ENCODE measurements at regions not wholly inside any gene's neighbourhood (a gene's known extent, or its start where the extent isn't known, plus 50 kb on each side); places are given as distances from the start of the nearest gene placed in this dataset.

- DNase-seq (ENCODE audit: low read depth): no peak
These were observed 135.8 kb upstream of the OSR1 start for GRCh38 chr2:19494241-19494640.

GRCh38 chr2:19491796-19492195 lies 133.4 kb upstream of the OSR1 start:
- no peak for DNase-seq (ENCODE audit: low read depth)
- TF ChIP-seq CTCF (conservative IDR thresholded peaks at IDR 0.05; ENCODE audit: low read depth, low read length): no peak
- H3K4me3 ChIP-seq (ENCODE audit: low read depth, low read length): no peak overlapping the region

More at GRCh38 chr2:19494241-19494640, 135.8 kb upstream of the OSR1 start:
- TF ChIP-seq CTCF (conservative IDR thresholded peaks at IDR 0.05; ENCODE audit: low read depth, low read length): no peak
- no peak overlapping the region for H3K4me3 ChIP-seq (ENCODE audit: low read depth, low read length)

GRCh38 chr2:19490846-19491435 lies 132.5 kb upstream of the OSR1 start:
- no peak overlapping the region for H3K4me3 ChIP-seq (ENCODE audit: low read depth, low read length)
- no peak for TF ChIP-seq CTCF (conservative IDR thresholded peaks at IDR 0.05; ENCODE audit: low read depth, low read length)
- no peak for DNase-seq (ENCODE audit: low read depth)

GRCh38 chr2:19488009-19488691 lies 129.7 kb upstream of the OSR1 start:
- no peak for TF ChIP-seq CTCF (conservative IDR thresholded peaks at IDR 0.05; ENCODE audit: low read depth, low read length)
- DNase-seq (ENCODE audit: low read depth): peak; percentile 60
- no peak overlapping the region for H3K4me3 ChIP-seq (ENCODE audit: low read depth, low read length)

- TF ChIP-seq CTCF (conservative IDR thresholded peaks at IDR 0.05; ENCODE audit: low read depth, low read length): no peak
- no peak overlapping the region for H3K4me3 ChIP-seq (ENCODE audit: low read depth, low read length)
These were observed 126.3 kb upstream of the OSR1 start for GRCh38 chr2:19484736-19485135.

GRCh38 chr2:19480673-19481072 lies 122.2 kb upstream of the OSR1 start:
- H3K4me3 ChIP-seq (ENCODE audit: low read depth, low read length): no peak overlapping the region
- TF ChIP-seq CTCF (conservative IDR thresholded peaks at IDR 0.05; ENCODE audit: low read depth, low read length): no peak
- no peak for DNase-seq (ENCODE audit: low read depth)

More at GRCh38 chr2:19484736-19485135, 126.3 kb upstream of the OSR1 start:
- DNase-seq (ENCODE audit: low read depth): no peak

GRCh38 chr2:19479666-19480065 lies 121.2 kb upstream of the OSR1 start:
- no peak overlapping the region for H3K4me3 ChIP-seq (ENCODE audit: low read depth, low read length)
- TF ChIP-seq CTCF (conservative IDR thresholded peaks at IDR 0.05; ENCODE audit: low read depth, low read length): no peak
- DNase-seq (ENCODE audit: low read depth): no peak

Data from choroid plexus epithelial cell (primary cell).